Ammon's horn (tissue), 1 donor: ENCODE measurements at regions not wholly inside any gene's neighbourhood (a gene's known extent, or its start where the extent isn't known, plus 50 kb on each side); places are given as distances from the start of the nearest gene placed in this dataset.

ENCODE experiments used
- DNase-seq: peaks from one replicate; pipeline ENCODE4 v3.0.0-alpha.2; 2016; ENCODE audit warnings: low spot score

GRCh38 chr18:61248589-61248988 lies 84.6 kb upstream of the CDH20 start:
- no peak for DNase-seq

GRCh38 chr18:61256291-61256690 lies 76.9 kb upstream of the CDH20 start:
- DNase-seq: no peak

- no peak for DNase-seq
These were observed 71.4 kb upstream of the CDH20 start for GRCh38 chr18:61261870-61262269.

GRCh38 chr18:61272793-61273192 lies 60.4 kb upstream of the CDH20 start:
- no peak for DNase-seq

- no peak for DNase-seq
These were observed 59.7 kb upstream of the CDH20 start for GRCh38 chr18:61273533-61273932.

- no peak for DNase-seq
These were observed 58.7 kb upstream of the CDH20 start for GRCh38 chr18:61274416-61274960.

- DNase-seq: no peak
These were observed 55.4 kb upstream of the CDH20 start for GRCh38 chr18:61277808-61278207.

- no peak for DNase-seq
These were observed 51.8 kb upstream of the CDH20 start for GRCh38 chr18:61281431-61281830.

- no peak for DNase-seq
These were observed 50.3 kb upstream of the CDH20 start for GRCh38 chr18:61282926-61283325.
